ENCODE measurements at regions not wholly inside any gene's neighbourhood (a gene's known extent, or its start where the extent isn't known, plus 50 kb on each side); places are given as distances from the start of the nearest gene placed in this dataset.

- DNase-seq, result no peak
Observed at GRCh38 chr20:11001302-11001701, 327.5 kb upstream of the JAG1 start.

GRCh38 chr20:11001764-11002540, 328.2 kb upstream of the JAG1 start:
- DNase-seq, result no peak

- no peak for DNase-seq
Observed at GRCh38 chr20:11003341-11003740, 329.5 kb upstream of the JAG1 start.

- no peak for DNase-seq
Observed at GRCh38 chr20:11008444-11009033, 334.7 kb upstream of the JAG1 start.

GRCh38 chr20:11011653-11012052, 337.9 kb upstream of the JAG1 start:
- DNase-seq, result no peak

GRCh38 chr20:11012975-11013374, 339.2 kb upstream of the JAG1 start:
- DNase-seq, result no peak

GRCh38 chr20:11013801-11014200, 340.0 kb upstream of the JAG1 start:
- DNase-seq, result no peak

GRCh38 chr20:11015440-11015839, 341.6 kb upstream of the JAG1 start:
- no peak for DNase-seq

- DNase-seq, result no peak
Observed at GRCh38 chr20:11017446-11017845, 343.6 kb upstream of the JAG1 start.

GRCh38 chr20:11018668-11019170, 344.9 kb upstream of the JAG1 start:
- DNase-seq, result no peak

- no peak for DNase-seq
Observed at GRCh38 chr20:11020712-11021111, 346.9 kb upstream of the JAG1 start.

- no peak for DNase-seq
Observed at GRCh38 chr20:11027224-11027623, 353.4 kb upstream of the JAG1 start.

- no peak for DNase-seq
Observed at GRCh38 chr20:11030351-11030750, 356.6 kb upstream of the JAG1 start.

GRCh38 chr20:11031300-11031699, 357.5 kb upstream of the JAG1 start:
- DNase-seq, result no peak

- DNase-seq, result no peak
Observed at GRCh38 chr20:11032611-11033010, 358.8 kb upstream of the JAG1 start.

GRCh38 chr20:11034025-11034424, 360.2 kb upstream of the JAG1 start:
- DNase-seq, result no peak

- DNase-seq, result no peak
Observed at GRCh38 chr20:11035211-11035610, 361.4 kb upstream of the JAG1 start.

GRCh38 chr20:11041396-11041795, 367.6 kb upstream of the JAG1 start:
- DNase-seq, result no peak

- no peak for DNase-seq
Observed at GRCh38 chr20:11043001-11043400, 369.2 kb upstream of the JAG1 start.

GRCh38 chr20:11044561-11044960, 370.8 kb upstream of the JAG1 start:
- no peak for DNase-seq

GRCh38 chr20:11045412-11046175, 371.8 kb upstream of the JAG1 start:
- DNase-seq, result no peak

GRCh38 chr20:11047559-11047958, 373.8 kb upstream of the JAG1 start:
- no peak for DNase-seq

GRCh38 chr20:11048739-11049138, 374.9 kb upstream of the JAG1 start:
- no peak for DNase-seq

GRCh38 chr20:11050350-11050749, 376.6 kb upstream of the JAG1 start:
- DNase-seq, result no peak
